Heart right ventricle (tissue), 16 donors: ENCODE measurements at regions not wholly inside any gene's neighbourhood (a gene's known extent, or its start where the extent isn't known, plus 50 kb on each side); places are given as distances from the start of the nearest gene placed in this dataset.

Source experiments
- ATAC-seq, 8 donors: fragments of 200-7000 bp; cut with Tn5 transposase; one replicate each; pipeline ENCODE4 v1.9.1; 2020; ENCODE audit warnings: mild to moderate bottlenecking in 8 of 8, moderate library complexity in 8 of 8, moderate number of reproducible peaks in 1 of 8
- DNase-seq, 2 donors: peaks; one replicate each; pipeline ENCODE4 v3.0.0-alpha.2; 2020
- H3K27ac ChIP-seq, 10 donors: fragments of 200-600 bp; sonication (generic) in 2 of 10; one replicate each; pipeline versions ENCODE4 v1.5.0 to v1.8.0; 2020 to 2022; ENCODE audit warnings: mild to moderate bottlenecking in 3 of 10
- H3K27me3 ChIP-seq, 7 donors: fragments of 200-600 bp; one replicate each; pipeline ENCODE4 v1.8.0; 2021 to 2022; ENCODE audit warnings: mild to moderate bottlenecking in 2 of 7
- H3K36me3 ChIP-seq, 9 donors: fragments of 200-600 bp; sonication (generic) in 1 of 9; one replicate each; pipeline versions ENCODE4 v1.5.0 to v1.8.0; 2020 to 2022; ENCODE audit warnings: mild to moderate bottlenecking in 2 of 9
- H3K4me1 ChIP-seq, 9 donors: fragments of 200-600 bp; sonication (generic) in 1 of 9; one replicate each; pipeline versions ENCODE4 v1.5.0 to v1.8.0; 2020 to 2022; ENCODE audit warnings: mild to moderate bottlenecking in 4 of 9
- H3K4me3 ChIP-seq, 10 donors: fragments of 200-600 bp; sonication (generic) in 2 of 10; one replicate each; pipeline versions ENCODE4 v1.5.0 to v1.8.0; 2020 to 2022; ENCODE audit warnings: mild to moderate bottlenecking in 7 of 10, moderate library complexity in 2 of 10
- H3K9me3 ChIP-seq, 11 donors: fragments of 200-600 bp in 10 of 11; sonication (generic) in 2 of 11; one replicate each; pipeline versions ENCODE4 v1.5.0 to v1.8.0; 2013 to 2022; ENCODE audit warnings: mild to moderate bottlenecking in 2 of 11, control low read depth in 1 of 11, moderate library complexity in 1 of 11
- WGBS, 2 donors: extraction: QIAGEN DNeasy Blood & Tissue Kit; methylation state at CpG; one replicate each; pipeline ENCODE4 v1.1.7; 2013; ENCODE audit warnings: inconsistent platforms in 1 of 2; 5-methylcytosine and 5-hydroxymethylcytosine counted together
- intact Hi-C, 10 donors: fragments of 100-400 bp; cut with DNase I; formaldehyde crosslinking; loops; one replicate each; pipeline versions ENCODE4 v1.11.1 to v1.14.2; 2022
- TF ChIP-seq, protein P1 (sequence below), 9 donors: fragments of 200-600 bp; sonication (generic) in 2 of 9; IDR thresholded peaks; one replicate each; pipeline versions ENCODE4 v1.5.0 to v1.8.0; 2021 to 2022; ENCODE audit warnings: antibody characterized with exemption in 9 of 9, mild to moderate bottlenecking in 5 of 9, moderate library complexity in 1 of 9
- donor health status: Arrhythmogenic right ventricular cardiomyopathy.
- donor health status: ischemic (EF 13 %, LVEDD 7.1; RV severe dilation, severe dysfunction).
- donor health status: healthy with polysubstance abuse.
- donor health status: DM: no; HTN: yes; CAD: no.
- donor health status: DM: no; HTN: no; CAD: no.
- donor health status: ischemic (EF 25% LVEDD 6.9; RV normal size, moderate dysfunction).
- donor health status: ischemic (EF 25% LVEDD 5.7; RV mildly dilated, moderate dysfunction).
- donor health status: healthy.
- donor health status: DM: yes; HTN: yes; CAD: no.
- donor health status: Ischemic cardiomyopathy.
- donor health status: ischemic (EF 35%, LVEDD 5.7; RV mildly dilated, moderate dysfunction).
- donor health status: nonischemic (EF 11% LVEDD 7.7; RV severe dilation, severe dysfunction).
- donor health status: DM: yes; HTN: yes; CAD: no.
- donor health status: PGD.
- donor health status: ischemic (EF 29% LVEDD 5.4; RV normal size, mild dysfunction).
- donor health status: nonischemic (EF 23%, LVEDD 6.1; RV moderate dilation, normal function).

DNA sequence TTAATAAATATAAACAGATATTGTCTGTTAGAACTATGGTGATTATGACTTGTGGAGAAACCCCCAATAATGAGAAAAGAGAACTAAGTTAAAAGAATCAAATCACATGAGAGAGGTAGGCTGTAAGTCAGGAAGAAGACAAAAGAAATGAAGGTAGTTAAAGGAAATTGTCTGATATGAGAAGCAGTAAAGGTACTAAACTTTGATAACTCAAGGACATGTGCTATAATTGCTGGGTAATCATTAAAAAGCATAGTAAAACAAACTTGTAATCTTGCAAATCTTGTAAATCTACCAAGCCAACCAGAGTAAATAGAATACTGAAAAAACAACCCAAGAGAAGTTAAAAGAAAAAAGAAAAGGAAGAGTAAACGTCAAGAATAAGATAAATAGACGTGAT is 207.0 kb upstream of the CTNND2 start:
- ATAC-seq (no peak), DNase-seq (no peak)
- H3K27me3 ChIP-seq = no peaks in the 10 kb centered on the region
- intact Hi-C loops = no loop called here
- TF ChIP-seq, protein P1, sequence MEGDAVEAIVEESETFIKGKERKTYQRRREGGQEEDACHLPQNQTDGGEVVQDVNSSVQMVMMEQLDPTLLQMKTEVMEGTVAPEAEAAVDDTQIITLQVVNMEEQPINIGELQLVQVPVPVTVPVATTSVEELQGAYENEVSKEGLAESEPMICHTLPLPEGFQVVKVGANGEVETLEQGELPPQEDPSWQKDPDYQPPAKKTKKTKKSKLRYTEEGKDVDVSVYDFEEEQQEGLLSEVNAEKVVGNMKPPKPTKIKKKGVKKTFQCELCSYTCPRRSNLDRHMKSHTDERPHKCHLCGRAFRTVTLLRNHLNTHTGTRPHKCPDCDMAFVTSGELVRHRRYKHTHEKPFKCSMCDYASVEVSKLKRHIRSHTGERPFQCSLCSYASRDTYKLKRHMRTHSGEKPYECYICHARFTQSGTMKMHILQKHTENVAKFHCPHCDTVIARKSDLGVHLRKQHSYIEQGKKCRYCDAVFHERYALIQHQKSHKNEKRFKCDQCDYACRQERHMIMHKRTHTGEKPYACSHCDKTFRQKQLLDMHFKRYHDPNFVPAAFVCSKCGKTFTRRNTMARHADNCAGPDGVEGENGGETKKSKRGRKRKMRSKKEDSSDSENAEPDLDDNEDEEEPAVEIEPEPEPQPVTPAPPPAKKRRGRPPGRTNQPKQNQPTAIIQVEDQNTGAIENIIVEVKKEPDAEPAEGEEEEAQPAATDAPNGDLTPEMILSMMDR (IDR thresholded peaks at IDR 0.05) = no peak
- no peaks in the 10 kb centered on the region for H3K36me3 ChIP-seq
- H3K9me3 ChIP-seq = peaks cover 0 to 3% (median 0%) of the 10 kb centered on the region in 11 donors
- H3K27ac ChIP-seq = no peak overlapping the region
- no peak overlapping the region for H3K4me3 ChIP-seq
- 53 to 75% methylated on average over 2 of the region's 2 CpGs for WGBS, 2 donors
- H3K4me1 ChIP-seq = no peaks in the 10 kb centered on the region

DNA sequence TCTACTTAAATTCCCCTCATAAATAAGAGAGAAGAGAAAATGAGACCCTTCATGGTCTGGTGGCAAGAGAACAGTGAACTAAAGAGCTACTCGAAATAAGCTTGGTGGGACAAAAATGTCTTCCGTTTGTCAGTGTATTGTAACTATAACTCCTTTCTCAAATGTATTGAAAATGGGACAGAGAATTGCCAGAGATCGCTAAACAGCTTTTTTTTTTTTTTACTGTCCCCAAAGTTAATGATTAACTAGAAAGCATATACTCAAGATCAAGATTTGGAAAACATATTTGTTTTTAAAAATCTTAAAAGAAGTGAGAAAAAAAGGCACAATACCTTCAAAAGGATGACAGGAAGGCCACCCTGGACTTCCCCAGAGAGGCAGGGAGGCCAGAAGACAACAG is 206.4 kb upstream of the CTNND2 start:
- Histone ChIP-seq H3K4me3 (no peak overlapping the region), H3K9me3 (peaks cover 0 to 3% (median 0%) of the 10 kb centered on the region in 11 donors), H3K4me1 (no peaks in the 10 kb centered on the region), H3K27me3 (no peaks in the 10 kb centered on the region), H3K27ac (no peak overlapping the region), H3K36me3 (no peaks in the 10 kb centered on the region)
- 82 to 85% methylated on average over 3 of the region's 3 CpGs for WGBS, 2 donors
- ATAC-seq (no peak), DNase-seq (no peak)
- intact Hi-C loops = no loop called here
- TF ChIP-seq, protein P1 (IDR thresholded peaks at IDR 0.05) = no peak

DNA sequence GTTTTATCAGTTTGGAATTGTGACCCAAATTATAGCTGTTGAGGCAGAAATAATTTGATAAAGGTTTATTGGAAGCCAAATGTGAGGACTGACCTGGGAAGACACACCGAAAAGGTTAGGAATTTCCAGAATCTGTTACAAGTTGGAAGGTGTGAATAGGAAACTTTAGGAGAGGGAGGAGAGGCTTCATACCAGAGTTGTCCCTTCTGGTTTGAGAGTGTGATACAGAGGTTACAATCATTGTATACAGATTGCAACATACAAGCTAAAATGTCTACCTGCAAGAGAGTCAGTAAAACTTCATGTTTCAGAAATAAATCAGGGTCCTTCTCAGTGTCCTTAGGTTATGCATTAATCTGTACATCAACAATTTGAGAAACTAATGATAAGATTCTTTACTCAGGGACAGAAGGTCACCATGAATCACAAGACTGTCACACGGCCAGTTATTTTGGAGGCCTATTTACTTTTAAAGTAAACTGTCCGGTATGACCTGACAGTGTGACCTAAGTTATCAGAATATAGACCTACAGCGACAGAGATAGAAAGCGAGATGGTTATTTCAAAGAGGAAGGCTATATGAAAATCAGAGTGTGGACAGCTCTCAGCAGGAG is 204.9 kb upstream of the CTNND2 start:
- Histone ChIP-seq H3K36me3 (no peaks in the 10 kb centered on the region), H3K9me3 (peaks cover 0 to 3% (median 0%) of the 10 kb centered on the region in 11 donors), H3K27ac (no peak overlapping the region), H3K27me3 (no peaks in the 10 kb centered on the region), H3K4me1 (no peaks in the 10 kb centered on the region), H3K4me3 (no peak overlapping the region)
- 56 to 57% methylated on average over 5 of the region's 5 CpGs for WGBS, 2 donors
- TF ChIP-seq, protein P1 (IDR thresholded peaks at IDR 0.05) = no peak
- ATAC-seq (no peak), DNase-seq (no peak)
- intact Hi-C loops = no loop called here

DNA sequence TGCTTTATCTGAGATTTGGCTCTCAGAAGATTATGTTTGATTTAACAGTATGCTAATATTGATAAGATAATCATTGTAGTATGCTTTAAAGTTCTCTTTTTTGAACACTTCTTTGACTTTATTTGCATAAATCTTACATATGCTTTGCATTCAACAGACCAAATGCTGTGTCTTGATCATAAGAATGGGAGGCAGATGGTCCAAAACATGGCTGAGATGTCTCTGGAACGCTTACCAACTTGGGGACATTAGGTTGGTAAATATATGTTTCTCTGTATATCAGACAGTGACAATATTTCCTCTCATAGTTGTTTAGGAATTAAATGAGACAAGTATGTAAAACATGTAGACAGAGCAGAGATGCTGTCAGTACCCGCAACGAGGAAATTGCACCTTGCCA is 197.9 kb upstream of the CTNND2 start:
- Histone ChIP-seq H3K27ac (no peak overlapping the region), H3K4me1 (no peaks in the 10 kb centered on the region), H3K9me3 (peaks cover 0 to 11% (median 0%) of the 10 kb centered on the region in 11 donors), H3K36me3 (no peaks in the 10 kb centered on the region), H3K27me3 (no peaks in the 10 kb centered on the region), H3K4me3 (no peak overlapping the region)
- DNase-seq (no peak), ATAC-seq (no peak)
- TF ChIP-seq, protein P1 (IDR thresholded peaks at IDR 0.05) = no peak
- 81 to 82% methylated on average over 3 of the region's 3 CpGs for WGBS, 2 donors
- intact Hi-C loops = no loop called here
